ENCODE measurements at regions not wholly inside any gene's neighbourhood (a gene's known extent, or its start where the extent isn't known, plus 50 kb on each side); places are given as distances from the start of the nearest gene placed in this dataset.

DNA sequence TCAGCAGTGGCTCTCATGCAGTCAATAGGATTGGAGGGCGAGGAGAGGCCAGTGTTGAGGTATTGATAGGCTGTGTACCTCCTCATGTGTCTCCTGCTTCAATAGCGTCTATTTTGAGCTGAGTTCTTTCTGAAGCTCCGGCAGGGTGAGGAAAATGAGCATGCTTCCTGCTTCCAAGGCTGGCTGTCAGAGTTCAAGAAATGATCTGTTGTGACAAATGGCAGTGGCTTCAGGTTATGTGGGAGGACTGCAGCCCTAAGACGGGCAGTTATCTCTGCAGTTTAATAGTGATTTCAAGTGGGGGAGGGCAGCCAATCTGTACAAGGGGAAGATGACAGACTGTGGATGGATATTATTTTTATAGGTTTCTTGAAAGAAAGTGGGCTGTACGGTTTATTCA is 54.0 kb upstream of the CXCL14 start:
- ChIA-PET POLR2A (no interaction called here), CTCF (no interaction called here)
- TF ChIP-seq, protein P1, sequence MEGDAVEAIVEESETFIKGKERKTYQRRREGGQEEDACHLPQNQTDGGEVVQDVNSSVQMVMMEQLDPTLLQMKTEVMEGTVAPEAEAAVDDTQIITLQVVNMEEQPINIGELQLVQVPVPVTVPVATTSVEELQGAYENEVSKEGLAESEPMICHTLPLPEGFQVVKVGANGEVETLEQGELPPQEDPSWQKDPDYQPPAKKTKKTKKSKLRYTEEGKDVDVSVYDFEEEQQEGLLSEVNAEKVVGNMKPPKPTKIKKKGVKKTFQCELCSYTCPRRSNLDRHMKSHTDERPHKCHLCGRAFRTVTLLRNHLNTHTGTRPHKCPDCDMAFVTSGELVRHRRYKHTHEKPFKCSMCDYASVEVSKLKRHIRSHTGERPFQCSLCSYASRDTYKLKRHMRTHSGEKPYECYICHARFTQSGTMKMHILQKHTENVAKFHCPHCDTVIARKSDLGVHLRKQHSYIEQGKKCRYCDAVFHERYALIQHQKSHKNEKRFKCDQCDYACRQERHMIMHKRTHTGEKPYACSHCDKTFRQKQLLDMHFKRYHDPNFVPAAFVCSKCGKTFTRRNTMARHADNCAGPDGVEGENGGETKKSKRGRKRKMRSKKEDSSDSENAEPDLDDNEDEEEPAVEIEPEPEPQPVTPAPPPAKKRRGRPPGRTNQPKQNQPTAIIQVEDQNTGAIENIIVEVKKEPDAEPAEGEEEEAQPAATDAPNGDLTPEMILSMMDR (IDR thresholded peaks at IDR 0.05; ENCODE audit: control extremely low read depth, extremely low read depth, low read depth, missing control alignments) = no peak
- no peak for DNase-seq (ENCODE audit: extremely low spot score)

DNA sequence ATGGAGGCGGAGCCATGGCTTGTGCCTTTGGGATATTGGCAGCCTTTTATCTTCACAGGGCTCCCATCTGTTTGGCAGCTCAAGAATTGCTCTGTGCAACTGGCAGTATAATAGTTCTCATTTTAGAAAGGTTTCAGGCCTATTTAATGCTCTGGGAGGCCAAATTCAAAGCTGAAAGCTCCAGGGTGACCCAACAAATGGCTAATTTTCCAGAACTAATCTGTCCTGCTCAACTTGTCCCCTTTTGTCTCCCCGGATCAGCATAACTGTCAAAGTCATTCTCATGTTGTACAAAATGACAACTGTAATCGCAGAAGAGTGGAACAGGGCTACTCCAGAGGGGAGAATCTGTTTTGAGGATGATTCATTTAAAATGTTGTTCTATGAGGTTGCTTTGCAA is 52.6 kb upstream of the CXCL14 start:
- POLR2A ChIA-PET = no interaction called here
- TF ChIP-seq, protein P1 (IDR thresholded peaks at IDR 0.05; ENCODE audit: control extremely low read depth, extremely low read depth, low read depth, missing control alignments) = no peak
- no peak for DNase-seq (ENCODE audit: extremely low spot score)
- CTCF ChIA-PET = no interaction called here

DNA sequence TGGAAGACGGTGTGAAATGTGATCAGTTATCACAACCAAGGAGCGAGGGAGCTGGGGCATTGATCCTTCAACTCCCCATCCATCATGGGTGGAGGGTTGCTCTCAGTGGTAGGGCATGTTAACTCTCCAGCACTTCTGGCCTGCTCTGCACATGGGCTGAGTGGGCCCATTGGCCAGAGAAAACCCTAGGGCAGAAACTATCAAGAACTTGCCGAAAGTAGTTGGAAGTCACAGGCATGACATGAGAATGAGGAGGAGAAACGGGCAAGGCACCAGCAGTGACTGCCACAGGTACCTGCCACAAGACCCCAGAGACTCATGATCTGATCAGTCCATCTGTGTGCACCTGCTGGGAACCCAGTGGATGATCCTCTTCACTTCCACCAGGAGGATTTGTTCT is 50.9 kb upstream of the CXCL14 start:
- ChIA-PET CTCF (no interaction called here), POLR2A (interaction anchor here (0.6 kb wide), 1 partner anchor 18 kb away, joined by 3 read pairs; no protein-coding TSS in a partner anchor)
- TF ChIP-seq, protein P1 (IDR thresholded peaks at IDR 0.05; ENCODE audit: control extremely low read depth, extremely low read depth, low read depth, missing control alignments) = no peak
- DNase-seq (ENCODE audit: extremely low spot score) = no peak

DNA sequence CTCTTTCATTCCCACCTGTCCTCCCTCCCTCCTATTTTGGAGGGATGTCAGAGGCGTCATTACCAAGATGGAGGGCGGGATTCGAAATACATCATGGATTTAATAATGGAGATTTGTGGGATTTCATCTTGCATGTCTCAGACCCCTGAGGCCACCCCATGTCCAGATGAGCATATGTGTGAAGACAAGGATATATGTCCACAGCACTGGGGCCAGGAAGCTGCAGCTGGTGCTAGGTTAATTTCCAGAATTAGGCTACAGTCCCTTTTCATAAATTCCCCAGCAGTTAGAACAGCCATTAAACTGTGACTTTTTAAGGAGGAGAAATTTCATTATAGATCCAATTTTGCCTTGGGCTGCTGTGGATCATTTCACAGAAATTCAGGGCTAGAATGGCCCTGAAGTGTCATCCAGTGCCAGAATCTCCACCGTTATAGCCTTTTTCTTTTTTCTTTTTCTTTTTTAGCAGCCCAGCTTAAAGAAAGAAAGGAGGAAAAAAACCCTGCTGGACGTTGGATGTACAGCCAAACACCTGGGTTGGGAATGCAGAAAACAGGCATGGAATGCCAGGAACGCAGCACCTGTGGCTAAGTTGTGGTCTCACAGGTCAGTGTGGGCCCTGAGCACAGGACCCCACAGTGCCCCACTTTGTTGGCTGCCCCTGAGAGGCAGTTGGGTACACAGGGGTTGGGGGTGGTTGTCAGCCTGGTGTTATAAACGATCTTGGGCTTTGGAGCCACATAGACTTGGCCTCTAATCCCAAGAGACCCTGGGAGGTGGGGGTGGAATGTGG is 50.2 kb upstream of the CXCL14 start:
- POLR2A ChIA-PET = no interaction called here
- CTCF ChIA-PET = no interaction called here
- TF ChIP-seq, protein P1 (IDR thresholded peaks at IDR 0.05; ENCODE audit: control extremely low read depth, extremely low read depth, low read depth, missing control alignments) = no peak
- no peak for DNase-seq (ENCODE audit: extremely low spot score)
